ENCODE measurements at regions not wholly inside any gene's neighbourhood (a gene's known extent, or its start where the extent isn't known, plus 50 kb on each side); places are given as distances from the start of the nearest gene placed in this dataset.

DNA sequence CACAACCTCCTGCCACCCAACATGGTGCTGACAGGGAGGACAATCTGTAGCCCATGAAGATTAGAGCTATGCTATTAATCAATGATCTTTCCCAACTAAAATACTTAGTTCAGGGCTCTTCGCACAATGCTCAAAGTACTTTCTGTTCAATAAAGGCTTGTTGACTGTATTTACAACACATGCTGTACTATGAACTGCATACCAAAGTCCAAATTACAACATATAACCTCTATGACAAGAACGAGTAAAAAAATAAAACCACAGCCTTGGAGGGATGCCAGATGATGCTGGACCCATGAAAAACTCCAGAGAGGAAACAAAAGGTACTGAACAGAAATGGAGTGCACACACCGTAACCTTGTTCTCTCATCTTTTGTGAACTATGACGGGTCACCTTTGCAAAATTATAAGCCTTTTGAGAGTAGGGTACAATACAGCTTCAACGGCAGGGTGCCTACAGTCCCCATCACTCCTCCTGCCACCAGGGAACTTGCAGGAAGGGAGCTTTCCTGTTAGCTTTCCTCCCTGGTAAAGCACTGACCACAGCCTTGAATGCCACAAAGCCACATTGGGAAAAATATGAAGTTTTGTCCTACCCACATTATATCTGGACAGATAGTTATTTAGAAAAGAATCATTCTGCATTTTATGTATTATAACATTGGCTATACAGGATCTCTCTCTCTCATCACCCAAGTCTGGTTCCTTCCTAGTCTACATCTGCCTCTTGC, 175.6 kb downstream of the NRIP1 start:
- DNase-seq (ENCODE audit: low read depth in 2 of 2), result peak; percentile 80
- Histone ChIP-seq H3K4me1 (ENCODE audit: control insufficient read depth, extremely low read depth, insufficient read depth, low read length) (no peaks in the 10 kb centered on the region), H3K36me3 (ENCODE audit: control insufficient read depth, insufficient read depth, low read length) (no peaks in the 10 kb centered on the region), H3K27ac (ENCODE audit: insufficient read depth, low read length) (no peak overlapping the region), H4K20me1 (ENCODE audit: control insufficient read depth, extremely low read depth, insufficient read depth, low read length) (no peaks in the 10 kb centered on the region), H2AFZ (ENCODE audit: low read length) (no peak overlapping the region), H3K79me2 (ENCODE audit: control insufficient read depth, insufficient read depth, low read length) (no peaks in the 10 kb centered on the region), H3K9ac (ENCODE audit: insufficient read depth, low read length) (no peak overlapping the region), H3K4me2 (ENCODE audit: extremely low read depth, insufficient read depth, low read length) (no peak overlapping the region), H3K27me3 (ENCODE audit: control insufficient read depth, insufficient read depth, low read length) (no peaks in the 10 kb centered on the region), H3K9me3 (ENCODE audit: control insufficient read depth, insufficient read depth, low read depth, low read length) (no peaks in the 10 kb centered on the region), H3K4me3 (replicated peaks in 1 of 4; ENCODE audit: control extremely low read depth in 1 of 4, insufficient read depth in 1 of 4, low read depth in 3 of 4, low read length in 4 of 4) (no peak overlapping the region)
- TF ChIP-seq, protein P1, sequence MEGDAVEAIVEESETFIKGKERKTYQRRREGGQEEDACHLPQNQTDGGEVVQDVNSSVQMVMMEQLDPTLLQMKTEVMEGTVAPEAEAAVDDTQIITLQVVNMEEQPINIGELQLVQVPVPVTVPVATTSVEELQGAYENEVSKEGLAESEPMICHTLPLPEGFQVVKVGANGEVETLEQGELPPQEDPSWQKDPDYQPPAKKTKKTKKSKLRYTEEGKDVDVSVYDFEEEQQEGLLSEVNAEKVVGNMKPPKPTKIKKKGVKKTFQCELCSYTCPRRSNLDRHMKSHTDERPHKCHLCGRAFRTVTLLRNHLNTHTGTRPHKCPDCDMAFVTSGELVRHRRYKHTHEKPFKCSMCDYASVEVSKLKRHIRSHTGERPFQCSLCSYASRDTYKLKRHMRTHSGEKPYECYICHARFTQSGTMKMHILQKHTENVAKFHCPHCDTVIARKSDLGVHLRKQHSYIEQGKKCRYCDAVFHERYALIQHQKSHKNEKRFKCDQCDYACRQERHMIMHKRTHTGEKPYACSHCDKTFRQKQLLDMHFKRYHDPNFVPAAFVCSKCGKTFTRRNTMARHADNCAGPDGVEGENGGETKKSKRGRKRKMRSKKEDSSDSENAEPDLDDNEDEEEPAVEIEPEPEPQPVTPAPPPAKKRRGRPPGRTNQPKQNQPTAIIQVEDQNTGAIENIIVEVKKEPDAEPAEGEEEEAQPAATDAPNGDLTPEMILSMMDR (conservative IDR thresholded peaks at IDR 0.05 in 1 of 2, IDR thresholded peaks at IDR 0.05 in 1 of 2; ENCODE audit: low read depth in 1 of 2, low read length in 2 of 2), result no peak
- TF ChIP-seq EZH2 (IDR thresholded peaks at IDR 0.05; ENCODE audit: low read length, missing control alignments), result no peak

DNA sequence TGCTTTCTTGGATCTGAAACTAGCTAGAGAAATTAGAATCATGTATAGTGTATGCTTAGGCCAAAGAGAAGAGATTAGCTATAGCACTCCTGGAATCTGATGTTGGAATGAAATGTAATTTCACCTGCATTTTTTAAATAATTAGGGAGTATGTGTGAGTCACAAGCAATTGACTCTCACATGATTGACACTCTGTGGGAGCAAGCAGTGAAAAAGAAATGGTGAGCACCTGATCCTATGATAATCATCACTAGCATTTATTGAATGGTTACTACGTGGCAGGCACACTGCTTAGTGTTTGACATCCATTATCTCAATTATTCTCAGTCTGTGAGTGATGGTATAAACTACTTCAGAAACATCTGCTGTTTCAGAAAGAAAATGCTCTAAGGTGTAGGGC, 176.6 kb downstream of the NRIP1 start:
- TF ChIP-seq, protein P1 (conservative IDR thresholded peaks at IDR 0.05 in 1 of 2, IDR thresholded peaks at IDR 0.05 in 1 of 2; ENCODE audit: low read depth in 1 of 2, low read length in 2 of 2), result no peak
- TF ChIP-seq EZH2 (IDR thresholded peaks at IDR 0.05; ENCODE audit: low read length, missing control alignments), result no peak
- no peak overlapping the region for H3K4me3 ChIP-seq (replicated peaks in 1 of 4; ENCODE audit: control extremely low read depth in 1 of 4, insufficient read depth in 1 of 4, low read depth in 3 of 4, low read length in 4 of 4)
- H3K4me2 ChIP-seq (ENCODE audit: extremely low read depth, insufficient read depth, low read length), result no peak overlapping the region

DNA sequence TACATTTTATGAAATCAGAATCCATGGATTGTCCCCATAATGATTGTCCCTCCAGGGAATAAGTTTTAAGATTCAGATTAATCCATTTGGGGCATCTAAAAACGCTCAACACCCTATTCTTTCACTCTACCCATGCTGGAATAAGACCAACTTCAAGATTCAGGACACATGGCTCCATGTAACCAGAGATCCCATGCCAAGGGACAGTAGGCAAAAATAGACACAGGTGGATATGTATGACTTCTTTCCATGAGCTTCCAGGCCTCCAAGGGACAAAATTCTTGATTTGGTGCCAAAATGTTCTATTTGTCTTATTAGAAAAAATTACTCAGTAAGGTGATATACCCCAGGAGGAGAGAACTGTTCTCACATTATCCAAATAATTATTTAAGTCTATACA, 178.8 kb downstream of the NRIP1 start:
- no peak overlapping the region for H3K4me3 ChIP-seq (replicated peaks in 1 of 4; ENCODE audit: control extremely low read depth in 1 of 4, insufficient read depth in 1 of 4, low read depth in 3 of 4, low read length in 4 of 4)
- H3K4me1 ChIP-seq (ENCODE audit: control insufficient read depth, extremely low read depth, insufficient read depth, low read length), result no peaks in the 10 kb centered on the region
- no peaks in the 10 kb centered on the region for H3K9me3 ChIP-seq (ENCODE audit: control insufficient read depth, insufficient read depth, low read depth, low read length)
- H2AFZ ChIP-seq (ENCODE audit: low read length), result no peak overlapping the region
- H3K79me2 ChIP-seq (ENCODE audit: control insufficient read depth, insufficient read depth, low read length), result no peaks in the 10 kb centered on the region
- H3K36me3 ChIP-seq (ENCODE audit: control insufficient read depth, insufficient read depth, low read length), result no peaks in the 10 kb centered on the region
- TF ChIP-seq, protein P1 (conservative IDR thresholded peaks at IDR 0.05 in 1 of 2, IDR thresholded peaks at IDR 0.05 in 1 of 2; ENCODE audit: low read depth in 1 of 2, low read length in 2 of 2), result no peak
- TF ChIP-seq EZH2 (IDR thresholded peaks at IDR 0.05; ENCODE audit: low read length, missing control alignments), result no peak
- no peaks in the 10 kb centered on the region for H4K20me1 ChIP-seq (ENCODE audit: control insufficient read depth, extremely low read depth, insufficient read depth, low read length)
- H3K9ac ChIP-seq (ENCODE audit: insufficient read depth, low read length), result no peak overlapping the region
- no peaks in the 10 kb centered on the region for H3K27me3 ChIP-seq (ENCODE audit: control insufficient read depth, insufficient read depth, low read length)
- no peak overlapping the region for H3K4me2 ChIP-seq (ENCODE audit: extremely low read depth, insufficient read depth, low read length)
- H3K27ac ChIP-seq (ENCODE audit: insufficient read depth, low read length), result no peak overlapping the region
- no peak for DNase-seq (ENCODE audit: low read depth in 2 of 2)

More for the DNA sequence above, 176.6 kb downstream of the NRIP1 start:
- Histone ChIP-seq H2AFZ (ENCODE audit: low read length) (no peak overlapping the region), H3K36me3 (ENCODE audit: control insufficient read depth, insufficient read depth, low read length) (no peaks in the 10 kb centered on the region), H3K9ac (ENCODE audit: insufficient read depth, low read length) (no peak overlapping the region), H3K79me2 (ENCODE audit: control insufficient read depth, insufficient read depth, low read length) (no peaks in the 10 kb centered on the region), H3K27ac (ENCODE audit: insufficient read depth, low read length) (no peak overlapping the region), H3K27me3 (ENCODE audit: control insufficient read depth, insufficient read depth, low read length) (no peaks in the 10 kb centered on the region), H3K9me3 (ENCODE audit: control insufficient read depth, insufficient read depth, low read depth, low read length) (no peaks in the 10 kb centered on the region), H4K20me1 (ENCODE audit: control insufficient read depth, extremely low read depth, insufficient read depth, low read length) (no peaks in the 10 kb centered on the region), H3K4me1 (ENCODE audit: control insufficient read depth, extremely low read depth, insufficient read depth, low read length) (no peaks in the 10 kb centered on the region)
- no peak for DNase-seq (ENCODE audit: low read depth in 2 of 2)

Measured in fibroblast of lung (primary cell).